IPS-18a (cell line): ENCODE measurements at regions not wholly inside any gene's neighbourhood (a gene's known extent, or its start where the extent isn't known, plus 50 kb on each side); places are given as distances from the start of the nearest gene placed in this dataset.
"Not testable (repeated sequence)": the region's sequence is repeated elsewhere in the genome, so short reads cannot be mapped to it uniquely, and the experiment has no call there.

Source experiments
- H3K27ac ChIP-seq: one replicate; pipeline ENCODE4 v1.5.1; 2013; ENCODE audit warnings: low read length
- H3K27me3 ChIP-seq: one replicate; pipeline ENCODE4 v1.6.1; 2013; ENCODE audit warnings: mild to moderate bottlenecking, low read length; ENCODE audit not compliant: control insufficient read depth, insufficient read depth
- H3K36me3 ChIP-seq: one replicate; pipeline ENCODE4 v1.6.1; 2013; ENCODE audit warnings: low read depth, low read length; ENCODE audit not compliant: control insufficient read depth
- H3K4me1 ChIP-seq: one replicate; pipeline ENCODE4 v1.6.1; 2013; ENCODE audit warnings: low read depth, low read length; ENCODE audit not compliant: control insufficient read depth
- H3K4me3 ChIP-seq: one replicate; pipeline ENCODE4 v1.5.1; 2013; ENCODE audit warnings: low read length
- H3K9ac ChIP-seq: one replicate; pipeline ENCODE4 v1.6.1; 2013; ENCODE audit warnings: mild to moderate bottlenecking, low read length, moderate library complexity
- H3K9me3 ChIP-seq: one replicate; pipeline ENCODE4 v1.6.1; 2013; ENCODE audit warnings: low read depth, low read length; ENCODE audit not compliant: control insufficient read depth

DNA sequence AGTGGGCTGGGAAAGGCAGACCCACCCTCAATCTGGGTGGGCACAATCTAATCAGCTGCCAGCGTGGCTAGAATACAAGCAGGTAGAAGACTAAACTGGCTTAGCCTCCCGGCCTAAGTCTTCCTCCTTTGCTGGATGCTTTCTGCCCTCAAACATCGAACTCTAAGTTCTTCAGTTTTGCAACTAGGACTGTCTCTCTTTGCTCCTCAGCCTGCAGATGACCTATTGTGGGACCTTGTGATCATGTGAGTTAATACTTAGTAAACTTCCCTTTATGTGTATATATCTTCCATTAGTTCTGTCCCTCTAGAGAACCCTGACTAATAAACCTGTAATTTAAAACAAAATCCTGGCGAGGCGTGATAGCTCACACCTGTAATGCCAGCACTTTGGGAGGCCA lies 51.8 kb upstream of the SLC39A8 start:
- H3K27ac ChIP-seq, H3K36me3 ChIP-seq, H3K4me1 ChIP-seq, H3K9ac ChIP-seq, H3K4me3 ChIP-seq, H3K27me3 ChIP-seq, H3K9me3 ChIP-seq: not testable (repeated sequence)

DNA sequence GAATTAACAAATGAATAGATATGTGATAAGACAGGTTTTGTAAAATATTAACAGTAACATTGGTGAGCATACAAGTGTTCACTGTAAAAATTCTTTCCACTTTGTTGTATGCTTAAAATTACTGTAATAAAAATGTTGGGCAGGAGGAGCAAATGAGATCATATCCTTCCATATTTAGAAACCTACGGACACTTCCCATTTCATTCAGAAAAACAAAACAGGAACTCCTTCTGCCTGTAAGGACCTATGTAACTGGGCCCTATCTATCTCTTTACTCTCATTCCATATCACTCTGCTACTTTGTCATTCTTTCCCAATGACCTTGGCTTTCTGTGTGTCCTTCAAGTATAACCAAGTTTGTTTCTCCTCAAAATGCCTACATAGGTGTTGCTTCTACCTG lies 53.7 kb upstream of the SLC39A8 start:
- H3K9me3 ChIP-seq = no peaks in the 10 kb centered on the region
- H3K27me3 ChIP-seq = no peaks in the 10 kb centered on the region
- H3K36me3 ChIP-seq = no peaks in the 10 kb centered on the region
- no peaks in the 10 kb centered on the region for H3K4me1 ChIP-seq
- H3K4me3 ChIP-seq = no peak overlapping the region
- H3K27ac ChIP-seq = no peak overlapping the region
- H3K9ac ChIP-seq = no peak overlapping the region

DNA sequence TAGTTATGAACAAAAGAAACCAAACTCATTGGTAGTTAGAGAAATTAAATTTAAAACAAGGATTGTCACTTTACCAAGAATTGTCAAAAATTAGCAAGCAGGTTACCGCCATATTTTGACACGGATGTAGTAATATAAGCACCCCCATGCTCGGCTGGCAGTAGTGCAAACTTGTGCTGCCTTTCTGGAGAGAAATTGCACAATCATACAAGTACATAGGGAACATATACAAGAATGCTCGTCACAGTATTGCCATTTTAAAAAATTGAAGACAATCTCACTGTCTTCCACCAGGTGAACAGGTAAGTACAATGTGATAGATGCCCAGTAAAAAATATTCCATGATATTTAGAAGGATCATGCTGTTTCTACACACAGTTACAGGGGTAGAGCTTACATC lies 55.6 kb upstream of the SLC39A8 start:
- H3K36me3 ChIP-seq = no peaks in the 10 kb centered on the region
- H3K9me3 ChIP-seq = no peaks in the 10 kb centered on the region
- H3K4me1 ChIP-seq = no peaks in the 10 kb centered on the region
- H3K27me3 ChIP-seq = no peaks in the 10 kb centered on the region
- H3K27ac ChIP-seq = no peak overlapping the region
- no peak overlapping the region for H3K9ac ChIP-seq
- H3K4me3 ChIP-seq = no peak overlapping the region

DNA sequence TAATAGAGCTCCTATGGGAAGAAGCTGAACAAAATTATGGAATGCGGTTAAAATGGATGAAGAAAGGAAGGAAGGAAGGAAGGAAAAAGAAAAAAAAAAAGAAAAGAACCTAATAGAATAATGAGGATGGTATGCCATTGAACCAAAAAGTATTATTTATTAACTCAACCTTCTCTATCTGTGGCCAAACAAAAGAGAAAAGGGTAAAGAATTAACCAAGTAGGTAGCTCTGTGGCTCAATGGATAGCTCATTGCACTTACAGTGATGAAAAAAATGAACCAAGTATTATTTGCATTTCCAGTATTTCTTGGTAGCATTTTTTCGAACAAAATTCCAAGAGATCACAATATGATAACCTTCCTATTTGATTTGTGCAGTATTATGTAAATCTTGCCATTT lies 56.9 kb upstream of the SLC39A8 start:
- Histone ChIP-seq H3K4me1 (no peaks in the 10 kb centered on the region), H3K27me3 (no peaks in the 10 kb centered on the region), H3K36me3 (no peaks in the 10 kb centered on the region), H3K9ac (no peak overlapping the region), H3K9me3 (no peaks in the 10 kb centered on the region), H3K4me3 (no peak overlapping the region), H3K27ac (no peak overlapping the region)

DNA sequence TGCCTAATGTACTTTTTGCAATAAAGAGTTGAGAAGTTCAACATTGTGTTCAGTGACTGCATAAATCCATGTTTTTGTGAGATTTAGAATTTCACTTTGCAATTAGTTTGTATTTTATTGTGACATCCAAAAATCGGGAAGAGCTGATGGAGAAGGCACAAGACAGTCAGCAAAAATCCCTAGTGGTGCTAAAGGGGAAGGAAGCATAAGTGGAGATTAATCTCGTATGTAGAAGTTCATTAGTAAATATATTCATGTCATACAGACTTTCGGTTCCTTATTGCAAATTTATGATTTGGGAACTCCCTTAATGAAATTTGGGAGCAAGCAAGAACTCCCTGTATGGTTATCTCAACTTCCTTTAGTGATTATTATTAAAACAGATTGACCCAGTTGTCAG lies 57.8 kb upstream of the SLC39A8 start:
- Histone ChIP-seq H3K27me3 (no peaks in the 10 kb centered on the region), H3K4me1 (no peaks in the 10 kb centered on the region), H3K9ac (no peak overlapping the region), H3K36me3 (no peaks in the 10 kb centered on the region), H3K27ac (no peak overlapping the region), H3K4me3 (no peak overlapping the region), H3K9me3 (no peaks in the 10 kb centered on the region)

DNA sequence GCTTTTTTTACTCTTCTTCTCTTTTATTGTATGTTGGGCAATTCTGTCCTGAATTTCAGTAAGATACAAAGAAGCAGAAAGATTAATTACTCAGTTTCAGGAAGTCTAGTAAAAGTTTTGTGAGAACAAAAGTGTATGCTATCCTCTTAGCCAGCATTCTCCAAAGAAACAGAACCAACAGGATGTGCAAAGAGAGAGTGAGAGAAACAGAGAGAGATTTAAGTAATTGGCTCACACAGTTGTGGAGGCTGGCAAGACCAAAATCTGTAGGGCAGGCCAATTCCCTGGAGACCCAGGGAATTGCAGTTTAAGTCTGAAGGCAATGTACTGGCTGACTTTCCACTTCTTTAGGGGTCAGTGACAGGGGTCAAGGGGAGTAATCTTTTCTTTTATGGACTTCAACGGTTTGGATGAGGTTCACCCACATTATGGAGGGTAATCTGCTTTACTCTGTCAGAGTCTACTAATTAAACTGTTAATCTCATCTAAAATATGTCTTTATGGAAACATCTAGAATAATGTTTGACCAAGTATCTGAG lies 59.2 kb upstream of the SLC39A8 start:
- H3K27me3 ChIP-seq = no peaks in the 10 kb centered on the region
- H3K9ac ChIP-seq = no peak overlapping the region
- H3K9me3 ChIP-seq = no peaks in the 10 kb centered on the region
- no peaks in the 10 kb centered on the region for H3K4me1 ChIP-seq
- no peak overlapping the region for H3K27ac ChIP-seq
- no peak overlapping the region for H3K4me3 ChIP-seq
- H3K36me3 ChIP-seq = no peaks in the 10 kb centered on the region

DNA sequence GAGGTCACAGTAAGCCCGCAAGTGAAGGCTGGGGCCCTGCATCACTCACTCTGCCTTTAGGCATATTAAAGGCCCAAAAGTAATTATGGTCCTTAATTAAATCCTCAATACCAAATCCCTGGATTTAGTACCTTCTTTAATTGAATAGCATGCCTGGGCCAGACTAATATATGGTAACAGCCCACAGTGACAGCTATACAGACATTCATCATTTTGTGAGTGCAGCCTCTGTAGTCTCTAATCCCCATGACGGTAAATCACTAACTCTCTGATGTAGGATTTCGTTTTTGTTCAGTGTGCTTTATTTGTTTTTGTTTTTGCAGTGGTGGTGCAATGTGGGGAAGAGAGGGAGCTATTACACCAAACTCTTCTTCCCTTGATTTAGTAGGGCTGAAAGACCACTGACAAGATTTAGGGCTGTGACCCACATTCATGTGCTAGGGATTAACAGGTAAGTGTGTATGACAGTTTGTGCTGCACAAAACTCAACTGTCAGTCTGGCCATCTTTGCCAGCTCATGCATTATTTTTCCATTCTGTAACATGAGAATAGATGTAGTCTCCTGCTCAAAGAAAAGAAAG lies 60.6 kb upstream of the SLC39A8 start:
- H3K9me3 ChIP-seq = no peaks in the 10 kb centered on the region
- no peaks in the 10 kb centered on the region for H3K4me1 ChIP-seq
- no peaks in the 10 kb centered on the region for H3K36me3 ChIP-seq
- no peak overlapping the region for H3K9ac ChIP-seq
- H3K4me3 ChIP-seq = no peak overlapping the region
- no peaks in the 10 kb centered on the region for H3K27me3 ChIP-seq
- no peak overlapping the region for H3K27ac ChIP-seq

DNA sequence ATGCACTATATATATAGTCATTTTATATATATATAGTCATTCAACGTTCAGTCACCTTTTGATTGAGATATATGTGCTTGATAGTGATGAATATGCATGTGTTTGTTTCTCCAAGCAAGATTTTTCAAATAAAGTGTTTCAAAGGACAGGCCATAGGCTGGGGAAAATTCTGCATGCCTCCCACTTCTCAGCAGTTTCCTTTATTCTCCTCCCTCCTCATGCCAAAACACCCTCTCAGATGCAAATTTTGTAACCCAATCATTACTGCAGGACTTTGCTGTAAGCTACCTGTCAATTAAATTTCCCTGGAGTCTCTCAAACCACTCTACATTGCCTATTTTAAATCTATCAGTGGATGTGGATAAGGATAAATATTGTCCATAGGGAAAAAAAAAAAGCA lies 65.6 kb upstream of the SLC39A8 start:
- H3K9me3 ChIP-seq, H3K4me3 ChIP-seq, H3K36me3 ChIP-seq, H3K9ac ChIP-seq, H3K27ac ChIP-seq, H3K4me1 ChIP-seq, H3K27me3 ChIP-seq: not testable (repeated sequence)

DNA sequence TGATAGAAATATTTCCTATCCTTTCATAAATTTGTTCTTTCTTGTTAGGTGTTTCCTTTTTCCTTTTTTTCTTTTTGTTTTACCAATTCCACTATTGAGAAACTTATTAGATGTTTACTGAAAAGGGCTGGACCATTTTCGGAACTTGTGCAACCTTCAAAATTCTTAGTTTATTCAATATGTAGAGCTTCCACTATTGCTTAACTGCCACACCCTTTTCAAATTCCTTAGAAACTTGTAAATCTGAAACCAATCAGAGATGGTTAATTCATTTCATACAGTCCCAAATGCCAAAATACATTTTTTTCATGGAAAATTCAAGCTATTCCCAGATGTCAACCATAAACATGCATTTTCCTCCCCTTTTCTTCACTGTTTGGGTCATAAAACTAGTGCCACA lies 66.1 kb upstream of the SLC39A8 start:
- H3K4me3 ChIP-seq = no peak overlapping the region
- no peaks in the 10 kb centered on the region for H3K9me3 ChIP-seq
- no peaks in the 10 kb centered on the region for H3K36me3 ChIP-seq
- H3K27me3 ChIP-seq = no peaks in the 10 kb centered on the region
- no peak overlapping the region for H3K9ac ChIP-seq
- H3K4me1 ChIP-seq = no peaks in the 10 kb centered on the region
- H3K27ac ChIP-seq = no peak overlapping the region

DNA sequence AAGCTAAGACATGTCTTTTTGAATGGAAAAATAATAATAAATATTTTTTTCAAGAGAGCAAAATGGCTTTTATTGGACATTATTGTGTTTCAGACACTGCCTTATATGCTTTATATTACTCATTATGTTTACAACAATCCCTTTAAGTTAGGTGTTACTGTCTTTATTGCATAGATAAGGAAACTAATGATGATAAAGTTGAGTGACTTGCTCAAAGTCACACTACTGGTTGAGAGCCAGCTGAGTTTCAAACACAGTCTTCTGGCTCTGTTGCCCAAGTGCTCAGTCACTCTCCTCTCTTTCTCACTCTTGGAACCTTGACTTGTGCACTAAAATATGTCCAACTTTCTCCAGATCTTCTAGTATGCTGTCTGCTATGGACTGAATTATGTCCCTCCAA lies 71.5 kb upstream of the SLC39A8 start:
- Histone ChIP-seq H3K27me3 (no peaks in the 10 kb centered on the region), H3K36me3 (no peaks in the 10 kb centered on the region), H3K4me3 (no peak overlapping the region), H3K27ac (no peak overlapping the region), H3K4me1 (no peaks in the 10 kb centered on the region), H3K9ac (no peak overlapping the region), H3K9me3 (no peaks in the 10 kb centered on the region)

DNA sequence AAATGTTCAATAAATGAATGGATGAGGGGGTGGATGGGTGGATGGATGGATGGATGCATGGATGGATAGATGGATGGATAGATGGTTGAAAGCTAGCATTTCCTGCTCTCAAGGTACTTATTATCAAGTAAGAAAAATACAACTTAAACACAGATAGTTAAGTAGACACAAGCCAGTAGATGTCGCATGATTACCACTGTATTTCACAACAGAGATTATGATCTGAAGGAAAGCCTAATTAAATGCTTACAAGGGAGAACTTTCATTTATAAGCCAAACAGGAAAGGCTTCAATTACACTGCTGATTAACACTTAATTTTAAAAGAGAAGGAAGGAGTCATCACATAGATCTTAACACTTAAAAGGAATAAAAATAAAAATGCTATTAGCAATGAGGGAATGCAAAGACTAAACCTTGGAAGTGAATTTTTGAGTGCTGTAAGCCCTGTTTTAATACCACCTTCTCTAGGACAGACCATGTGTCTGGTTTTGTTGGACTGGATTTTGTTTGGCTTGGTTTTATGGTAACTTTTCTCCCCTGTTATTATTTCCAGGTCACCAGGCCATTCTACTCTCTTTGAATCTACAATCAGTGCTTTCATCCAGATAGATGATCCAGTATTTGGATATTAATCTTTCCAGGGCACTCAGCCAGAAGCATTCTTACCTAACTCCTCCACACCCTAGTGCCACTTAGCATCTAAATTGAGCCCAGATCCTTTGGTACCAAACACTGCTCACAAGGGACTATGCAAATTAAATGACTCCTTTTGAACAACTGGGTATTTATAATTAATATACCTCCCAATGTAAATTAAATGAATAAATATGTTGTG lies 75.5 kb upstream of the SLC39A8 start:
- Histone ChIP-seq H3K4me1 (no peaks in the 10 kb centered on the region), H3K9me3 (no peaks in the 10 kb centered on the region), H3K9ac (no peak overlapping the region), H3K27ac (no peak overlapping the region), H3K36me3 (no peaks in the 10 kb centered on the region), H3K27me3 (no peaks in the 10 kb centered on the region), H3K4me3 (no peak overlapping the region)

DNA sequence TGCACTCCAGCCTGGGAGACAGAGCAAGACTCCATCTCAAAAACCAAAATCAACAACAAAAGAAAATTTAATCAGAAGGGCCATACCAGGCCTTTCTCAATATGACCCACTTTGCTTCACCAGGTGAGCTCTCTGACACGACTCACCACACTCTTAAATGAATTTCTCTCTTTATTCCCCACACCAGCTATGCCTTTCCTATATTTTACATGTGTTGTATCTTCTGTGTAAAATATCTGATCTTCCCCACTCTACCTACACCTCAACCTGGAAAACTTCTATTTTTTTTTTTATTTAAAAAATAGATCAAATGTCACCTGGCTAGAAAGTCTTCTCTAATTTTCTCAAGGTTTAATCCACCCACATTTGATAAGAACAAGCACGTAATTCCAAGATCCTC lies 77.6 kb upstream of the SLC39A8 start:
- Histone ChIP-seq H3K27ac (no peak overlapping the region), H3K4me3 (no peak overlapping the region), H3K36me3 (no peaks in the 10 kb centered on the region), H3K9ac (no peak overlapping the region), H3K27me3 (no peaks in the 10 kb centered on the region), H3K4me1 (no peaks in the 10 kb centered on the region), H3K9me3 (no peaks in the 10 kb centered on the region)
